CD4-positive, alpha-beta memory T cell (primary cell): ENCODE measurements at regions not wholly inside any gene's neighbourhood (a gene's known extent, or its start where the extent isn't known, plus 50 kb on each side); places are given as distances from the start of the nearest gene placed in this dataset.

ENCODE experiments used
- CTCF ChIA-PET: fragments of 350-600 bp; sonication (Branson Sonifier 250); formaldehyde crosslinking; loops from one replicate; lab custom pipeline; 2021; ENCODE audit warnings: inconsistent platforms; ENCODE audit not compliant: partially characterized antibody; lab: Charles Lee
- POLR2A ChIA-PET: fragments of 350-600 bp; sonication (Branson Sonifier 250); formaldehyde crosslinking; loops from one replicate; lab custom pipeline; 2021; ENCODE audit not compliant: partially characterized antibody; lab: Charles Lee
- DNase-seq, 5 donors: peaks; one replicate each; pipeline versions ENCODE4 v3.0.0 to v3.0.0-alpha.2; 2020 to 2022; ENCODE audit warnings: mixed read lengths in 1 of 5
- H3K27ac ChIP-seq: one replicate; pipeline ENCODE4 v1.7.0; 2013; ENCODE audit warnings: low read depth, low read length
- H3K27me3 ChIP-seq: 2 replicates; pipeline ENCODE4 v1.7.0; 2013; ENCODE audit warnings: mild to moderate bottlenecking, low read length, moderate library complexity; ENCODE audit not compliant: insufficient read depth
- H3K36me3 ChIP-seq: 2 replicates; pipeline ENCODE4 v1.7.0; 2013; ENCODE audit warnings: mild to moderate bottlenecking, low read length, moderate library complexity; ENCODE audit not compliant: insufficient read depth
- H3K4me1 ChIP-seq: 2 replicates; pipeline ENCODE4 v1.7.0; 2013; ENCODE audit warnings: mild to moderate bottlenecking, low read length, moderate library complexity; ENCODE audit not compliant: insufficient read depth
- H3K4me3 ChIP-seq, 2 donors: one replicate each; pipeline ENCODE4 v1.7.0; 2013; ENCODE audit warnings: low read length in 2 of 2, mild to moderate bottlenecking in 1 of 2
- H3K9me3 ChIP-seq, 2 donors: one replicate each; pipeline ENCODE4 v1.7.0; 2013; ENCODE audit warnings: low read length in 2 of 2, control low read depth in 1 of 2; ENCODE audit not compliant: control insufficient read depth in 1 of 2
- H3K27ac Mint-ChIP-seq, 7 donors: one replicate each; pipeline ENCODE4 v1.8.0; 2020 to 2021; ENCODE audit warnings: mixed read lengths in 7 of 7, mild to moderate bottlenecking in 6 of 7, inconsistent platforms in 3 of 7, moderate library complexity in 3 of 7
- H3K27me3 Mint-ChIP-seq, 2 donors: one replicate each; pipeline ENCODE4 v1.8.0; 2020 to 2021; ENCODE audit warnings: mixed read lengths in 2 of 2
- H3K36me3 Mint-ChIP-seq, 2 donors: one replicate each; pipeline ENCODE4 v1.8.0; 2020 to 2021; ENCODE audit warnings: mixed read lengths in 2 of 2, inconsistent platforms in 1 of 2, mild to moderate bottlenecking in 1 of 2
- H3K4me1 Mint-ChIP-seq, 4 donors: one replicate each; pipeline ENCODE4 v1.8.0; 2020 to 2021; ENCODE audit warnings: mixed read lengths in 4 of 4, mild to moderate bottlenecking in 1 of 4
- H3K4me3 Mint-ChIP-seq, 8 donors: one replicate each; pipeline ENCODE4 v1.8.0; 2020 to 2021; ENCODE audit warnings: mixed read lengths in 8 of 8, mild to moderate bottlenecking in 7 of 8, moderate library complexity in 6 of 8, inconsistent platforms in 3 of 8
- H3K9me3 Mint-ChIP-seq, 8 donors: one replicate each; pipeline ENCODE4 v1.8.0; 2020 to 2021; ENCODE audit warnings: mixed read lengths in 8 of 8, mild to moderate bottlenecking in 5 of 8, inconsistent platforms in 3 of 8, moderate library complexity in 1 of 8
- intact Hi-C: fragments of 100-400 bp; cut with micrococcal nuclease; formaldehyde crosslinking; loops from one replicate; pipeline ENCODE4 v1.15.1; 2023

DNA sequence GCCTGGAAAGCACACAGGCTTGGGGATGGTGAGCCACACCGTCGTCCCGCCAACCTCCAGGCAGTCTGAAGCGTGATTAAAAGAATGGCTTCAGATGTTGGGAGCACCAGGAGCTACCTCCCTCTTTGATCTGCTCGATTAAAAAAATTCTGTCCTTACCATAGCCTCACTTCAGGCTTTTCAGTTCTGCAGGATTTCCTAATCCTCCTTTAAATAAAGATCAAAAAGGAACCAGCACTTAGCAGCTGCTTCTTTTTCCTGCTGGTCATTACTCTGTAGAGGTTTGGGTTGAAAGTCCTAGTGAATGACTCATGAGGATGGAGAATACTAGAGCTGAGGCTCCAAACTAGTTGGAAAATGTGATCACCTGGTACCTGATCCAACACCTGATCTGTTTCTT, 71.9 kb upstream of the C1orf174 start:
- Histone ChIP-seq H3K36me3 (no peaks in the 10 kb centered on the region), H3K4me3 (no peak overlapping the region), H3K4me1 (no peaks in the 10 kb centered on the region), H3K9me3 (no peaks in the 10 kb centered on the region), H3K27ac (no peak overlapping the region), H3K27me3 (no peaks in the 10 kb centered on the region)
- CTCF ChIA-PET: no interaction called here
- POLR2A ChIA-PET: no interaction called here
- Mint-ChIP-seq H3K4me3 (no peak overlapping the region), H3K27me3 (peaks cover 15 to 26% of the 10 kb centered on the region in 2 donors), H3K27ac (no peak overlapping the region), H3K36me3 (no peaks in the 10 kb centered on the region), H3K9me3 (peaks cover 0 to 4% (median 2%) of the 10 kb centered on the region in 8 donors), H3K4me1 (no peaks in the 10 kb centered on the region)
- intact Hi-C loops: no loop called here
- no peak for DNase-seq

DNA sequence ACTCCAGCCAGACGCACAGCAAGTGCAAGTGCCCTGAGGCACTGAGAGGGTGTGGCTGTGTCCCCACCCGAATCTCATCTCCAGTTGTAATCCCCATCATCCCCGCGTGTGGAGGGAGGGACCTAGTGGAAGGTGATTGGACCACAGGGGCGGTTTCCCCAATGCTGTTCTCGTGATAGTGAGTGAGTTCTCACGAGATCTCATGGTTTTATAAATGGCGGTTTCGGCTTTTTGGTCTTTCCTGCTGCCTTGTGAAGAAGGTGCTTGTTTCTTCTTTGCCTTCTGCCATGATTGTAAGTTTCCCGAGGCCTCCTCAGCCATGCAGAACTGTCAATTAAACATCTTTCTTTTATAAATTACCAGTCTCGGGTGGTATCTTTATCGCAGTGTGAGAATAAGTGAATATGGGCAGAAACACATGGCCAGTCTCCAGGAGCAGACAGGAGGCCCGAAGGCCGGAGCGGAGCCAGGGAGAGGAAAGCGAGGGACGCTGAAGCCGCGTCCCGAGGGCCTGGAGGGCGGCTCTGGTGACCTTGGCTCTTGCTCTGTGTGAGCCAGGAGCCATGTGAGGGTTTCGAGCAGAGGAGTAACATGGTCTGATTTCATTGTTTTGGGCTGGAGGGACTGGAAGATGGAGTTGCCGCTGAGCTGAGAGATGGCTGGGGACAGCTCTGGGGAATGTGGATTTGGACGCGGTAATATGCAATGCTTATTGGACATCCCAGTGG, 76.0 kb upstream of the C1orf174 start:
- Mint-ChIP-seq H3K27ac (peak overlapping the region in 1 of 7 donors; percentile 67), H3K4me1 (no peaks in the 10 kb centered on the region), H3K27me3 (peaks cover 11 to 18% of the 10 kb centered on the region in 2 donors), H3K4me3 (no peak overlapping the region), H3K36me3 (no peaks in the 10 kb centered on the region), H3K9me3 (peaks cover 0 to 1% (median 0%) of the 10 kb centered on the region in 8 donors)
- POLR2A ChIA-PET: no interaction called here
- Histone ChIP-seq H3K36me3 (no peaks in the 10 kb centered on the region), H3K4me3 (no peak overlapping the region), H3K4me1 (no peaks in the 10 kb centered on the region), H3K9me3 (no peaks in the 10 kb centered on the region), H3K27me3 (no peaks in the 10 kb centered on the region), H3K27ac (no peak overlapping the region)
- no peak for DNase-seq
- CTCF ChIA-PET: no interaction called here
- intact Hi-C loops: no loop called here

DNA sequence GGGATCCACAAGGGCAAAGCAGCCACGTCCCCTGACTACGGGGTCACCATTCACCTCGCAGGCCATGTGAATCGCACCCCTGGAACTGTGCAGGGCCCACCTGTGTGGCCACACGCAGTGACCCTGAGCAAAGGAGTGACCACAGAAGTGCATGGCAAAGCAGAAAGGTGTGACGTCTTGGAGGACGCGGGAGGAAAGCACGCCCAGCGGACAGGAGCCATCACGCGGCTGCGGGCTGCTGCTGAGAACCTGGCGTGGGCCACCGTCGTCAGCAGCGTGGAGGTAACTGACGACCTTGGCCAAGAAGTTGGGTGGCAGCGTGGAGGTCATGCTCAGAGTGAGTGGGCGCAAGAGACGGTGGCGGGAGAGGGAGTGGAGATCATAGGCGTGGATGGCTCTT, 76.7 kb upstream of the C1orf174 start:
- H3K36me3 ChIP-seq: no peaks in the 10 kb centered on the region
- ChIA-PET POLR2A (no interaction called here), CTCF (no interaction called here)
- Mint-ChIP-seq H3K36me3 (no peaks in the 10 kb centered on the region), H3K27me3 (peaks cover 8 to 21% of the 10 kb centered on the region in 2 donors), H3K27ac (no peak overlapping the region), H3K9me3 (peaks cover 0 to 1% (median 0%) of the 10 kb centered on the region in 8 donors), H3K4me3 (no peak overlapping the region), H3K4me1 (no peaks in the 10 kb centered on the region)
- no peak for DNase-seq
- no peak overlapping the region for H3K4me3 ChIP-seq
- no peaks in the 10 kb centered on the region for H3K4me1 ChIP-seq
- H3K9me3 ChIP-seq: no peaks in the 10 kb centered on the region
- intact Hi-C loops: no loop called here
- no peak overlapping the region for H3K27ac ChIP-seq
- no peaks in the 10 kb centered on the region for H3K27me3 ChIP-seq

DNA sequence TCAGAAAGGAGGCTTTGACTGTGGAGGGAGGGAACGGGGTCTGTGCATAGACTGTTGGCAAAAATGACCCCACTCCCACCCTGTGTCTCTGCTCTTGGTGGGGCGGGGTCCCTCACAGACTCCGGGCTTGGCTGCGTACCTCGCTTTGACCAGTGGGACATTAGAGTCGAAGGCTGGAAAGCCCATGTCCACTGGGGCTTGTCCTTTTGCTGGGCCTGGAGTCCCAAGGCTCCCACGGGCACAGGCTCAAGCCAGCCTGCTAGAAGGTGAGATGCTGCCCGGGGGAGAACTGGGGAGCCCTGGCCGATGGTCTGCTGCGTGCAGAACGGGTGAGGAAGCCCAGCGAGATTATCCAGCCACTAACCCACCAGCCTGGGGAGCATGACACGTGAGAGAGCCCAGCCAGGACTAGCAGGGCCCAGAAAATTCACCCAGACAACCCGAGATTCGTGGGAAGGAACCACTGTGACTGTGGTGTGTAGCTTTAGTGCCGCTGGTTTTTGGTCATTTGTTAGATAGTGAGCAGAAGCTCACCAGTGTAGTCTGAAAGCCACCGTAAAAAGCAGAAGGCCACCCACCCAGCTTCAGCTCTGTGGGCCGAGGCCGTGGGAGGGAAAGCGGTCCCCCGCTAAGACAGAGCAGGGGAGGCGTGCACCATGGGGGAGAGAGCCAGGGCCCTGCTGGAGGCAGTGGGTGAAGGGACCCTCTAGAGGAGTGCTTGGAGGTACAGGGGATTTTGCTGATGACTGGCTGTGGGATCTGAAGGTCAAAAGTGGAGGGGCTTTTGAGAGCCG, 78.3 kb upstream of the C1orf174 start:
- Mint-ChIP-seq H3K27me3 (peaks cover 6 to 14% of the 10 kb centered on the region in 2 donors), H3K27ac (no peak overlapping the region), H3K4me1 (no peaks in the 10 kb centered on the region), H3K4me3 (no peak overlapping the region), H3K9me3 (peaks cover 0 to 1% (median 0%) of the 10 kb centered on the region in 8 donors), H3K36me3 (no peaks in the 10 kb centered on the region)
- Histone ChIP-seq H3K4me3 (no peak overlapping the region), H3K9me3 (no peaks in the 10 kb centered on the region), H3K4me1 (no peaks in the 10 kb centered on the region), H3K36me3 (no peaks in the 10 kb centered on the region), H3K27me3 (no peaks in the 10 kb centered on the region), H3K27ac (no peak overlapping the region)
- DNase-seq: no peak
- POLR2A ChIA-PET: no interaction called here
- intact Hi-C loops: no loop called here
- CTCF ChIA-PET: no interaction called here

DNA sequence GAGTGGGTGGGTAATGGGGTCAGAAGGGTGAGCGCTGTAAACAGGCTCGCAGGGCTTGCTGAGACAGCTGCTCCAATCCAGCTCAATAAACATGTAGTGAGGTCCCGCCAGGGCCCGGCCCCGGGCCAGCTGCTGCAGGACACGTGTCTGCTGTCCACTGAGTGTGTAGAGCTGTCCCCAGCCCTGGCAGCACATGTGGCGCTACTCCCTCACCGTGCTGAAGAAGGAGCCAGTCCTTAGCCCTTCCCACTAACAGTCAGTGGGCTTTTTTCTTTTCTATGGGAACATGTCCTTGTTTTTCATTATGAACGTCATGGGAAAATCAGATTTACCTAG, 78.9 kb upstream of the C1orf174 start:
- H3K9me3 Mint-ChIP-seq: peaks cover 0 to 1% (median 0%) of the 10 kb centered on the region in 8 donors
- Histone ChIP-seq H3K4me1 (no peaks in the 10 kb centered on the region), H3K9me3 (no peaks in the 10 kb centered on the region), H3K4me3 (no peak overlapping the region), H3K27me3 (no peaks in the 10 kb centered on the region), H3K27ac (no peak overlapping the region), H3K36me3 (no peaks in the 10 kb centered on the region)
- H3K27ac Mint-ChIP-seq: no peak overlapping the region
- intact Hi-C loops: no loop called here
- H3K4me3 Mint-ChIP-seq: no peak overlapping the region
- peaks cover 6 to 14% of the 10 kb centered on the region in 2 donors for H3K27me3 Mint-ChIP-seq
- no peaks in the 10 kb centered on the region for H3K36me3 Mint-ChIP-seq
- CTCF ChIA-PET: no interaction called here
- POLR2A ChIA-PET: no interaction called here
- no peak for DNase-seq
- H3K4me1 Mint-ChIP-seq: no peaks in the 10 kb centered on the region

DNA sequence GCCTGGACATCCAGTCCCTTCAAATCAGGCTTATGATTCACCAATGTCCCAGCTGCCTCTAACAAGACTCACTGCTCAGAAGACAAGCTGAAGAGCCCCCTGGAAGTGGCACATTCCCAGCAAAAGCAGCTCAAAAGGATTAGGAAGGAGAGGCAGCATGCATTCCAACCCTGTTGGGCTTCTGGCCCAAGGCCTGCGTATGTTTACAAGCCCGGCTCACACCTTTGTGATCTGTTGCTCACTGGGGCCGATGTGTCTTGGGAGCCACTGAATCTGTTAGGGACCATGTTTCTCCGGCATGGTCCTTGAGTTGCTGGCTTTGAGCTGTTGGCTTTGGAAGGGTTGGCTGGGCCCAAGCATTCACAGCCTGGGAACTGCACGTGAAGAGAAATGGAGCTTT, 81.2 kb upstream of the C1orf174 start:
- ChIA-PET POLR2A (no interaction called here), CTCF (no interaction called here)
- no peak overlapping the region for H3K4me3 Mint-ChIP-seq
- no peak overlapping the region for H3K27ac Mint-ChIP-seq
- no peak overlapping the region for H3K4me3 ChIP-seq
- peaks cover 0 to under 1% (median 0%) of the 10 kb centered on the region in 8 donors for H3K9me3 Mint-ChIP-seq
- no peaks in the 10 kb centered on the region for H3K36me3 ChIP-seq
- intact Hi-C loops: no loop called here
- H3K27ac ChIP-seq: no peak overlapping the region
- no peak for DNase-seq
- no peaks in the 10 kb centered on the region for H3K9me3 ChIP-seq
- no peaks in the 10 kb centered on the region for H3K36me3 Mint-ChIP-seq
- peaks cover 2 to 8% of the 10 kb centered on the region in 2 donors for H3K27me3 Mint-ChIP-seq
- no peaks in the 10 kb centered on the region for H3K27me3 ChIP-seq
- H3K4me1 ChIP-seq: no peaks in the 10 kb centered on the region
- H3K4me1 Mint-ChIP-seq: no peaks in the 10 kb centered on the region

DNA sequence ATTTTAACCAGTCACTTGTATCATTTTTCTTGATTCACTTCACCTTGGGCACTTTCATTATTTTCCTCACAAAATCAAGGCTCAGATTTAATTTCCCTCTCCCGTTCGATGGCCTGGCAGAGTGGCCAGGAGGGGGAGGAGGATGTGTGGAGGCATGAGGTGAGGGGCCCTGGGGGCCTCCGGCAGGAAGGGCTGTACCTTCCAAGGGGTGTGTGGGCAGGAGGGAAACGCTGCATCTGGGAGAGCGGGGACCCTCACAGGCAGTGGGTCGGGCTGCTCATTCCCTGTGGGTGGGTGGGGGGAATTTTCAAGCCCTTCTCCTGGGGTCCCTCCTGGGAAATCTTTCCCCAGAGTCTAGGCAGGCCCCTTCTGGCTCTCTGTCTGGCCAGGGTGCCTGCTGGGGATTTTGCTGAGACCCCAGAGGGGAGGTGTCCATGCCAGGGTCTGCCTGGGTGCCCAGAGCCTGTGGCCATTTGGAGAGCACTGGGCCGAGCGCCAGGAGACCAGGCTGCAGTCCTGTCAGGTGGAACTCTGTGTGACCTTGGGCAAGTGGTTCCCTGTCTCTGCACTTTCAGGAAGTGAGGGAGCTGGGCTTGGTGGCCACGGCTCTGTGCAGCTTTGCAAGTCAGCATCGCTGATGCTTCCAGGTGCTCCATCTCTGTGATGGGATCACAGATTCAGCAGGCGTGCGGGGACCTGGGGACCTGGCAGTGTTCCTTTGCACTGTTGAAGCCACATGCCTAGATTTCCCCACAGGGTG, 81.9 kb upstream of the C1orf174 start:
- Histone ChIP-seq H3K9me3 (no peaks in the 10 kb centered on the region), H3K27me3 (no peaks in the 10 kb centered on the region), H3K27ac (no peak overlapping the region), H3K36me3 (no peaks in the 10 kb centered on the region), H3K4me1 (no peaks in the 10 kb centered on the region), H3K4me3 (no peak overlapping the region)
- no peaks in the 10 kb centered on the region for H3K36me3 Mint-ChIP-seq
- DNase-seq: no peak
- ChIA-PET CTCF (no interaction called here), POLR2A (no interaction called here)
- intact Hi-C loops: no loop called here
- no peak overlapping the region for H3K4me3 Mint-ChIP-seq
- no peaks in the 10 kb centered on the region for H3K4me1 Mint-ChIP-seq
- H3K27me3 Mint-ChIP-seq: peaks cover 0 to 8% of the 10 kb centered on the region in 2 donors
- no peaks in the 10 kb centered on the region for H3K9me3 Mint-ChIP-seq
- no peak overlapping the region for H3K27ac Mint-ChIP-seq
